ENCODE measurements at regions not wholly inside any gene's neighbourhood (a gene's known extent, or its start where the extent isn't known, plus 50 kb on each side); places are given as distances from the start of the nearest gene placed in this dataset.

DNA sequence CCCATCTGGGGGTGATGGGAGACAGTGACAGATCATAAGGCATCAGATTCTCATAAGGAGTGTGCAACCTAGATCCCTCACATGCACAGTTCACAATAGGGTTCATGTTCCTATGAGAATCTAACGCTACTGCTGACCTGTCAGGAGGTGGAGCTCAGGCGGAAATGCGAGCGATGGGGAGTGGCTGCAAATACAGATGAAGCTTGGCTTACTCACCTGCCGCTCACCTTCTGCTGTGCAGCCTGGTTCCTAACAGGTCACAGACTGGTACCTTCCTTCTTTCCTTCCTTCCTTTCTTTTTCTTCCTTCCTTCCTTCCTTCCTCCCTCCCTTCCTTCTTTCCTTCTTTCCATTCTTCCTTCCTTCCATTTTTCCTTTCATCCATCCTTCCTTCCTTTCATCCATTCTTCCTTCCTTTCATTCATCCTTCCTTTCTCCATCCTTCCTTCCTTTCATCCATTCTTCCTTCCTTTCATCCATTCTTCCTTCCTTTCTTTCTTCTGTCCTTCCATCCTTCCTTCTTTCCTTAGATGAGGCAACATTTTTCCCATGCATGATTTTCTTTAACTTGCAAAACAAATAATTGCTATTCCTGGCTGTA, 370.0 kb upstream of the AUTS2 start:
- TF ChIP-seq, protein P1, sequence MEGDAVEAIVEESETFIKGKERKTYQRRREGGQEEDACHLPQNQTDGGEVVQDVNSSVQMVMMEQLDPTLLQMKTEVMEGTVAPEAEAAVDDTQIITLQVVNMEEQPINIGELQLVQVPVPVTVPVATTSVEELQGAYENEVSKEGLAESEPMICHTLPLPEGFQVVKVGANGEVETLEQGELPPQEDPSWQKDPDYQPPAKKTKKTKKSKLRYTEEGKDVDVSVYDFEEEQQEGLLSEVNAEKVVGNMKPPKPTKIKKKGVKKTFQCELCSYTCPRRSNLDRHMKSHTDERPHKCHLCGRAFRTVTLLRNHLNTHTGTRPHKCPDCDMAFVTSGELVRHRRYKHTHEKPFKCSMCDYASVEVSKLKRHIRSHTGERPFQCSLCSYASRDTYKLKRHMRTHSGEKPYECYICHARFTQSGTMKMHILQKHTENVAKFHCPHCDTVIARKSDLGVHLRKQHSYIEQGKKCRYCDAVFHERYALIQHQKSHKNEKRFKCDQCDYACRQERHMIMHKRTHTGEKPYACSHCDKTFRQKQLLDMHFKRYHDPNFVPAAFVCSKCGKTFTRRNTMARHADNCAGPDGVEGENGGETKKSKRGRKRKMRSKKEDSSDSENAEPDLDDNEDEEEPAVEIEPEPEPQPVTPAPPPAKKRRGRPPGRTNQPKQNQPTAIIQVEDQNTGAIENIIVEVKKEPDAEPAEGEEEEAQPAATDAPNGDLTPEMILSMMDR (IDR thresholded peaks at IDR 0.05; ENCODE audit: control extremely low read depth in 1 of 3, insufficient read depth in 1 of 3, low read depth in 1 of 3, low read length in 3 of 3): no peak
- TF ChIP-seq POLR2AphosphoS5 (IDR thresholded peaks at IDR 0.05; ENCODE audit: low read depth, low read length) (no peak), CREB1 (IDR thresholded peaks at IDR 0.05) (no peak), TAF1 (IDR thresholded peaks at IDR 0.05; ENCODE audit: low read depth, low read length) (no peak), EZH2 (IDR thresholded peaks at IDR 0.05; ENCODE audit: low read depth, low read length, severe bottlenecking) (no peak), SRF (IDR thresholded peaks at IDR 0.05; ENCODE audit: low read depth, low read length) (no peak), RAD21 (IDR thresholded peaks at IDR 0.05 in 1 of 2, conservative IDR thresholded peaks at IDR 0.05 in 1 of 2; ENCODE audit: low read depth in 2 of 2, low read length in 2 of 2) (no peak), EP300 (IDR thresholded peaks at IDR 0.05; ENCODE audit: borderline replicate concordance in 1 of 2, low read depth in 2 of 2, low read length in 2 of 2) (no peak)

All from H1 (cell line).